HAP-1 (cell line): ENCODE measurements at regions not wholly inside any gene's neighbourhood (a gene's known extent, or its start where the extent isn't known, plus 50 kb on each side); places are given as distances from the start of the nearest gene placed in this dataset.
"Not testable (repeated sequence)": the region's sequence is repeated elsewhere in the genome, so short reads cannot be mapped to it uniquely, and the experiment has no call there.

ENCODE experiments used
- DNase-seq, 2 experiments: peaks; one replicate each; pipeline ENCODE4 v3.0.0-alpha.2; 2016 to 2020; ENCODE audit warnings: low spot score in 2 of 2
- H3K27me3 ChIP-seq: fragments of 250-450 bp; sonication (Bioruptor Pico); 2 replicates; pipeline ENCODE4 v1.5.1; 2020; ENCODE audit warnings: low read depth, mild to moderate bottlenecking, moderate library complexity
- H3K36me3 ChIP-seq: fragments of 250-450 bp; sonication (Bioruptor Pico); replicated peaks from 2 replicates; pipeline ENCODE4 v1.5.1; 2020; ENCODE audit warnings: mild to moderate bottlenecking
- H3K4me1 ChIP-seq: fragments of 250-450 bp; sonication (Bioruptor Pico); 2 replicates; pipeline ENCODE4 v1.5.1; 2020; ENCODE audit warnings: mild to moderate bottlenecking
- H3K4me3 ChIP-seq: fragments of 250-450 bp; sonication (Bioruptor Pico); 2 replicates; pipeline ENCODE4 v1.5.1; 2020; ENCODE audit warnings: mild to moderate bottlenecking, moderate library complexity
- H3K9me3 ChIP-seq: fragments of 250-450 bp; sonication (Bioruptor Pico); 2 replicates; pipeline ENCODE4 v1.5.1; 2020; ENCODE audit warnings: mild to moderate bottlenecking, moderate library complexity
- in situ Hi-C: fragments of 300-500 bp; cut with MboI; formaldehyde crosslinking; loops from 3 replicates; pipeline ENCODE4 v1.14.3; 2020; ENCODE audit warnings: low sequenced_read_pairs, inconsistent platforms, mixed read lengths

DNA sequence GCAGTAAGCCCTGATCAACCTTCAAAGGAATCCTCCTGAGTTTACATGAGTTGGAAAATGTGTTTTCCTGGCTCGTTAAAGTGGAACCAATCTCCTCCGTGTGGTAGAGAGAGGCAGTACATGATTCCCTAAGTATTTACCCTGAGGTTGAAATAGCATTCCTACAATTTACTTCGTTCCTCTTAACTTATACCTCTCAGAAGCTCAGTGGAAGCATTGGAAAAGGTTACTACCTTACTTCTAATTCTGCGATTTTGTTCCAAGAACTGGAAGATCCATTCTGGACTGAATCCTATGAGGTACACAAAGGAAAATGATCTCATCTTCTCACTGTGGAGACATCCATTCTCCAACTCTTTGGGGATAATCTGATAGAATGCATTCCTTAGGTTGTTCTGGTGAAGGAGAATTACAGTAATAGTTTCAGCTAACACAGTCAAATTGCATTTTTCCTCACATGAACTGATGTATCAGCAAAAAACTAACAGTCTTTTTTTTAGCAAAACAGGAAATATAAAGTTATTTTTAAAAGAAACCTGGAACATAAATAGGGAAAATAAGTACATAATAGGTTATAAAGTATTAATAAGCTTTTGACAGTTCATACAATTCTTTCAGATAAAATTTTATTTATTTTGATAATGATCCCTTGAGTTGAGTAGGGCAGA lies 475.6 kb downstream of the PDZRN4 start:
- Histone ChIP-seq H3K27me3 (no peaks in the 10 kb centered on the region), H3K4me3 (no peak overlapping the region), H3K4me1 (no peaks in the 10 kb centered on the region), H3K9me3 (no peaks in the 10 kb centered on the region), H3K36me3 (no peaks in the 10 kb centered on the region)
- in situ Hi-C loops: loop anchor here (25.0 kb wide), 1 partner anchor 376 kb away; no protein-coding TSS in a partner anchor
- DNase-seq: peak; percentile 19 to 65

DNA sequence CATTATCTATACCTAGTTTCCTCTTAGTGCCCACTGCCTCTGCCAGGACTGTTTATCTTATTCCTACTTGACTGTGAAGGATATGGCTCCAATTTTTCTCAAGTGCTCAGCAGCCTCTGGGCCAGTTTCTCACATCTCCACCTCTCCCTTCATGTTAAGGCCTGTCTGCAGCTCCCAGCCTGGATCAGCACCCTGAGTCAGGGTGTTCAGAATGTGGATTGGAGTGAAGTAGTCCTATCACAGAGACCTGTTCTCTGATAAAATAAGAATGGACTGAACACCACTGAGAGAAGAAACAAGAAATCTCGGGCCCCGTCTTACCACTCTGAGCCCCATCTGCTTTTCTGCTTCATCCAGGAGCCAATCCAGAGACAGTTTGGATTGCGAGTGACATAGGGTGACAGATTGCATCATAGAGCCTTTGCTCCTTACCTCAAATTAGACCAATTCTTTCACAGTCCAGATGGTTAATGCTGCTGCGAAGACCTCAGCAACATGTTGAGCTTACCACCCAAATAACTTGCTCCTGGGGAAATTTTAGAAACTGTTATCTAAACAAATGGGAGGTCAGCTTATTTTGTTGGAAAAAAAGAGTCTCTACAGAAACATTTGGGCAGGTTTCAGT lies 473.1 kb downstream of the PDZRN4 start:
- H3K27me3 ChIP-seq: no peaks in the 10 kb centered on the region

DNA sequence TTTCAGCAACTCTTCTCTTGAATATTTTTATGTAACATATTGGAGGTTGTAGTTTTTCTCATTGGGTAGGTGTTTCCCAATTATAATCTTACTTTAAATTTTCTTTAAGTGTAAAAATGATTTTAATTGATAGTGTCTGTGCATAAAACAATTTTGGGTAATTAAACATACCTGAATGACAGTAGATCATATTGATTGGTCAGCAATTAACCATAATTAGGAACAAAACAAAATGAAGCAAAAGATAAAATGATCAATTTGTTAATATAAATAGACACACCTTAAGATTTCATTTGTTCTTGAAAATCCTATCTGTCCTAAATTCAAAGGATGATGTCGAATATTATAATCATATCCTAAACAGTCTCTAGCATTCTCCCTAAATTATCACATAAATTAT lies 468.3 kb downstream of the PDZRN4 start:
- no peaks in the 10 kb centered on the region for H3K9me3 ChIP-seq
- H3K27me3 ChIP-seq: no peaks in the 10 kb centered on the region
- H3K4me1 ChIP-seq: no peaks in the 10 kb centered on the region
- no peak overlapping the region for H3K4me3 ChIP-seq
- in situ Hi-C loops: loop anchor here (25.0 kb wide), 1 partner anchor 369 kb away; no protein-coding TSS in a partner anchor
- H3K36me3 ChIP-seq: no peaks in the 10 kb centered on the region
- peak in 1 of 2 experiments; percentile 1 for DNase-seq

More for the DNA sequence above, 473.1 kb downstream of the PDZRN4 start:
- in situ Hi-C loops: loop anchor here (25.0 kb wide), 1 partner anchor 374 kb away; no protein-coding TSS in a partner anchor
- H3K36me3 ChIP-seq: no peaks in the 10 kb centered on the region
- no peaks in the 10 kb centered on the region for H3K4me1 ChIP-seq
- no peak for DNase-seq
- H3K4me3 ChIP-seq: no peak overlapping the region
- no peaks in the 10 kb centered on the region for H3K9me3 ChIP-seq

DNA sequence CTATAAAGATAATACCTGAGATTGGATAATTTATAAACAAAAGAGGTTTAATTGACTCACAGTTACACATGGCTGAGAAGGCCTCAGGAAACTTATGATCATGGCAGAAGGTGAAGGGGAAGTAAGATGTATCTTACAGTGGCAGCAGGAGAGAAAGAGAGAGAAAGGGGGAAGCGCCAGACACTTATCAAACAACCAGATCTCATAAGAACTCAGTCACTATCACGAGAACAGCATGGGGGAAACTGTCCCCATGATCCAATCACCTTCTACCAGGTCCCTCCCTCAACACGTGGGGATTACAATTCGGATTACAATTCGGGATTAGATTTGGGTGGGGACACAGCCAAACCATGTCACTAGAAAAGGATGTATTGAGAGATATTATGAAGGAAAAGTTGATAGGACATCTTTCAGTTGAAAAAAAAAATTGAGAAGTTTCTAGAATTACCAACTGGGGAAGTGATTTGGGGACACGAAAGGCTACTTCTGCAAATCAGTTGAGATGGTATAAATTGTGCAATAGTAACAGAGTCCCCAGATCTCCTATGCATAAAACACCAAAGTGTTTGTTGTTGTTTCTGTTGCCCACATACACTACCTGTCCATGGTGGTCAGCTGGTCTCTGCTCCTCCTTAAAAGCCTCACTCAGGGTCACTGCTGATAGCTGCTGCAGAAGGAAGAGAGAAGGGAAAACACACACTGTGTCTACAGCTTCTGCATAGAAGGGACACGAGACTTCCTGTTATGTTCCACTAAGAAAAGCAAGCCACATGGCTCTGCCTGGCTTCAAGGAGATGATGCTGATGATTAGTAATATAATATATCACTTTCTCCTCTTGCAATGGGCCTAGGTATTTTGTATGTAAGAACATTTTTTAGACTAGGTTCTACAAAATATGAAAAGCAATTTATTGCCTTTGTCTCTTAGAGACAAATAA lies 465.5 kb downstream of the PDZRN4 start:
- Histone ChIP-seq H3K9me3 (no peaks in the 10 kb centered on the region), H3K4me3 (no peak overlapping the region), H3K36me3 (no peaks in the 10 kb centered on the region), H3K27me3 (no peaks in the 10 kb centered on the region), H3K4me1 (peaks cover 2% of the 10 kb centered on the region; the same call in 1 of the 2 replicates)
- in situ Hi-C loops: loop anchor here (25.0 kb wide), 1 partner anchor 366 kb away; no protein-coding TSS in a partner anchor
- DNase-seq: no peak

DNA sequence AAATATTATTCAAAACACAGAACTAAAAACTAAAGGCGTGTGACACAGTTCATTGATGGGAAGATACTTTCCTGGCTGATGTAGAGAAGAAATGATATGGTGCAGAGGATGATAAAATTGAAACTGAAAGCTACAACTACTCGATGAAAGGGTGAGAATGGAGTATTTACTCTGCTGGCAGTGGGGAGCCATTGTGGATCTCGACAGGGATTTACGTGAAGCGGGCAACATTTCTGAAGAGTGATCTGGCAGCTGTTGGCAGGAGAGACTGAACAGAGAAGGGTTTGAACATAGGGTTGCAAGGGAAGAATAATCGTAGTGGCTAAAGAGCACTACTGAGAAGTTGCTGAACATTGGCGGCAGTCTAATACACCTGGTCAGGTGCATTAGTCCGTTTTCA lies 464.9 kb downstream of the PDZRN4 start:
- Histone ChIP-seq H3K27me3 (no peaks in the 10 kb centered on the region), H3K36me3 (no peaks in the 10 kb centered on the region), H3K9me3 (no peaks in the 10 kb centered on the region), H3K4me1 (peaks cover 4% of the 10 kb centered on the region; the same call in 1 of the 2 replicates), H3K4me3 (no peak overlapping the region)
- no peak for DNase-seq
- in situ Hi-C loops: loop anchor here (25.0 kb wide), 1 partner anchor 366 kb away; no protein-coding TSS in a partner anchor

DNA sequence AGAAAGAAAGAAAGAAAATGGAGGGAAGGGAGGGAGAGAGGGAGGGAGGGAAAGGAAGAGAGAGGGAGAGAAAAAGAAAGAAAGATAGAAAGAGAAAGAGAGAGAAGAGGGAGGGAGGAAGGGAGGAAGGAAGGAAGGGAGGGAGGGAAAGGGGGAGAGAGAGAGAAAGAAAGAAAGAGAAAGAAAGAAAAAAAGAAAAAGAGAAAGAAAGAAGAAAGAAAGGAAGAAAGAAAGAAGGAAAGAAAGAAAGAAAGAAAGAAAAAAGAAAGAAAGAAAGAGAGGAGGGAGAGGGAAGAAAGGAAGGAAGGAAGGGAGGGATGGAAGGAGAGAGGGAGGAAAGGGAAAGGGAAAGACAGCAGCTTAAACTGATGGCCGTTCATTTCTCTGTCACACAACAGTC lies 457.5 kb downstream of the PDZRN4 start:
- Histone ChIP-seq H3K9me3 (no peaks in the 10 kb centered on the region), H3K36me3 (no peaks in the 10 kb centered on the region), H3K4me3 (no peak overlapping the region), H3K27me3 (no peaks in the 10 kb centered on the region), H3K4me1 (peaks cover 4% of the 10 kb centered on the region; the same call in 1 of the 2 replicates)
- no peak for DNase-seq
- in situ Hi-C loops: no loop called here

DNA sequence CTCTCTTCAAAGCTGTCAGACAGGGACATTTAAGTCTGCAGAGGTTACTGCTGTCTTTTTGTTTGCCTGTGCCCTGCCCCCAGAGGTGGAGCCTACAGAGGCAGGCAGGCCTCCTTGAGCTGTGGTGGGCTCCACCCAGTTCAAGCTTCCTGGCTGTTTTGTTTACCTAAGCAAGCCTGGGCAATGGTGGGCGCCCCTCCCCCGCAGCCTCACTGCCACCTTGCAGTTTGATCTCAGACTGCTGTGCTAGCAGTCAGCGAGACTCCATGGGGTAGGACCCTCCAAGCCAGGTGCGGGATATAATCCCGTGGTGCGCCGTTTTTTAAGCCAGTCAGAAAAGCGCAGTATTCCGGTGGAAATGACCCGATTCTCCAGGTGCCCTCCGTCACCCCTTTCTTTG lies 454.7 kb downstream of the PDZRN4 start:
- H3K36me3 ChIP-seq, H3K27me3 ChIP-seq, H3K9me3 ChIP-seq, in situ Hi-C loops, H3K4me1 ChIP-seq, DNase-seq, H3K4me3 ChIP-seq: not testable (repeated sequence)

DNA sequence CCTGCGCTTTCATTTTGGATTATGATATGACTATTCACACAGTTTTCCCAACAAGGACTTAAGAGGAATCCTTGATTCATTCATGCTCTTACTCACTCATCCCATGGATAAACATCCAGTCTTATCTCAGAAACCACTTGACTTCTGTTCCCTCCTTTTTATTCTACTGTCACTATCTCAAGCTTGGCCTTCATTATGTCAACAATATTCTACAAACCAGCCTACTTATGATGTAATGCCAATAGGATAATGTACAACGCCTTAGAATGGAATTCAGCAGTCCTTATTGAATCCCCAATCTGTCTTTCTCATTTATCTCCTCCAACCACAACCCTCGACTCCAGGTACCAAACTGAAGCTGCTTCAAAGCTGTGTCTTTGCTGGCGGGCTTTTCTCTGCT lies 448.5 kb downstream of the PDZRN4 start:
- H3K27me3 ChIP-seq: no peaks in the 10 kb centered on the region
- no peaks in the 10 kb centered on the region for H3K36me3 ChIP-seq
- DNase-seq: no peak
- in situ Hi-C loops: no loop called here
- H3K9me3 ChIP-seq: peaks cover 5% of the 10 kb centered on the region
- peaks cover 7% of the 10 kb centered on the region for H3K4me1 ChIP-seq
- no peak overlapping the region for H3K4me3 ChIP-seq

DNA sequence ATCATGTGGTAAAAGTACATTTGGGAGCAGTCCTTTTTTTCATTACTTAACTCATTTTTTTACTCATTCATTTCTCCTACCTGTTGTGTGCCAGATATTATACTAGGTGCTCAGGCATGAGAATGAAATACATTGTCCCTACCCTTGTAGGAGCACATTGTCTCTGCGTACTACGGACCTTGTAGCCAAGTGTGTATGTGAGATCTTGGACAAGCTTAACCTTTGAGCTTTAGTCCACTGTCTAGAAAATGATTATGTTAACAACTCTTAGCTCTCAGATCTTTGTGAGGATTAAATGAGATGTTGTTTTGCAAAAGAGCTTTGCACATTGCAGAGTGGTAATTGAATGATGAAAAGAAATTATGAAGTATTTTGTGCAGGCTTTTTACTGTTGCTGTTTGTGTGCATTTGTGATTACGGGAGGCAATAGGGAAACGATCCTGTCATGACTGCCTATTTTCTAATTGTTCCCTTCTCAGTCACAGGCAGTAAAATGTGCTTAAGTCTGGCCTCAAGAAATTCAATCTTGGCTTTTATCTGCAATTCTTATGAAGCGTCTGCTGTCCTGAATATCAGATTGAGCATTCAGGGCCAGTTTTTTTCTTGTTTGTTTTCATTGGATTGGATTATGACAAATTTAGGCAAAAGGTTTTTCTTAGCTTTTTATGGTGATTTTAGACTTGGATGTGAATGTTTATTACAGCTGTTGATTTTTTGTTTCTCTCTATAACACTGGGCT lies 447.7 kb downstream of the PDZRN4 start:
- in situ Hi-C loops: no loop called here

DNA sequence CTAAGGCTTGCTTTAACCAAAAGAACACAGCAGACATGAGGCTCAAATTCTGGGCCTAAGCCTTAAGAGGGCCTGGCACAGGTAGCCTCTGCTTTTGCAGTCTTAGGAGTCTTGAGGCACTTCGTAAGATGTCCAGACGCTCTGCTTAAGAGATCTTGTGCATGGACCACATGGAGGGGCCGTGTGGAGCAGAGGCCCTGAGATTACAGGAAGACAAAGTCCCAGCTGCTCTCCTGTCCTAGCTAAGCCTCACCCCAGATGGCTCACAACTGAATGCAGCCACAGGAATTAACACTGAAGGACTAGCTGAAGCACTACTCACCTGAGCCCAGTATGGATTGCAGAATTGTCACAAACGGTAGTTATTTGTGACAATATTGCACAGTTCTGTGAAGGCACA lies 446.0 kb downstream of the PDZRN4 start:
- H3K9me3 ChIP-seq: peaks cover 5% of the 10 kb centered on the region
- peaks cover 7% of the 10 kb centered on the region for H3K4me1 ChIP-seq
- H3K36me3 ChIP-seq: no peaks in the 10 kb centered on the region
- no peaks in the 10 kb centered on the region for H3K27me3 ChIP-seq
- no peak for DNase-seq
- in situ Hi-C loops: no loop called here
- no peak overlapping the region for H3K4me3 ChIP-seq

More for the DNA sequence above, 447.7 kb downstream of the PDZRN4 start:
- H3K9me3 ChIP-seq: peaks cover 5% of the 10 kb centered on the region
- no peak overlapping the region for H3K4me3 ChIP-seq
- peak; percentile 32 to 92 for DNase-seq
- H3K36me3 ChIP-seq: no peaks in the 10 kb centered on the region
- no peaks in the 10 kb centered on the region for H3K27me3 ChIP-seq
- peaks cover 7% of the 10 kb centered on the region for H3K4me1 ChIP-seq

DNA sequence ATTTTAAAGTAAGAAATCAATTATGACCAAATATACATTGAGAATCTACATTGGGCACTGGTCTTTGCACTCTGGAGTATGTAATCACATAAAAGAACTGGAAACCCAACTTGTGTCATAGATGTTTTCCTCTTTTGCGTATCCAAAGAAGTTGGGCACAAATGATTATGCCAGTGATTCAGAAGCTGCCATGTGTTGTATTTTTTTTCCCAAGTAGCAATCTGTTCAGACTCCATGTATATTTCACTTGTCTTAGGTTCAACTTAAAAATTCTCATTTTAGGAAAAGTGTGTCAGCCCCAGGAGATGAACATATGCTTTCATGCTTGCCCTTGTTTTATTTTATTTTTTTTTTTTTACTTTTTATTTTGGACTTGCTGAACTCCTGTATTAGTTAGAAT lies 441.5 kb downstream of the PDZRN4 start:
- no peaks in the 10 kb centered on the region for H3K36me3 ChIP-seq
- no peaks in the 10 kb centered on the region for H3K27me3 ChIP-seq
- peaks cover 5% of the 10 kb centered on the region for H3K9me3 ChIP-seq
- in situ Hi-C loops: no loop called here
- peaks cover 4% of the 10 kb centered on the region for H3K4me1 ChIP-seq
- no peak for DNase-seq
- H3K4me3 ChIP-seq: no peak overlapping the region

DNA sequence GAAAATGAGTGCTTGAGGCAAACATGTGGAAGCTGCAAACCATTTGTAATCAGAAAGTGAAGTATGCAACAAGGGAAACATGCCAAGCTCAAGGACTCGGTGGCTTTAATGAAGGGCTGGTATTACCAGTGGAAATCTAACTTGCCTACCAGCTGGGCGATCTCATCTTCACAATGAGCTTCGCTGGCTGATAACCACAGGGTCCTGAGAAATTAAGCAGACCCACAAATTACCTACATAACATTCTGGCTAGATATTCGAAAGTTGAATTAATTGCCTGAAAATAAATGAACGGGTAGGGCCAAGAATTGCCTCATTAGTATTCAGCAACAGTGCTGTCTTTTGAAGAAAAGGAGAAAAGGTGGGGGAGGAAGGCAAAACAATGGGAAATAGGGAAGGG lies 439.4 kb downstream of the PDZRN4 start:
- Histone ChIP-seq H3K4me1 (peaks cover 7% of the 10 kb centered on the region), H3K4me3 (no peak overlapping the region), H3K27me3 (no peaks in the 10 kb centered on the region), H3K9me3 (no peaks in the 10 kb centered on the region; the same call in 1 of the 2 replicates), H3K36me3 (no peaks in the 10 kb centered on the region)
- in situ Hi-C loops: no loop called here
- no peak for DNase-seq

DNA sequence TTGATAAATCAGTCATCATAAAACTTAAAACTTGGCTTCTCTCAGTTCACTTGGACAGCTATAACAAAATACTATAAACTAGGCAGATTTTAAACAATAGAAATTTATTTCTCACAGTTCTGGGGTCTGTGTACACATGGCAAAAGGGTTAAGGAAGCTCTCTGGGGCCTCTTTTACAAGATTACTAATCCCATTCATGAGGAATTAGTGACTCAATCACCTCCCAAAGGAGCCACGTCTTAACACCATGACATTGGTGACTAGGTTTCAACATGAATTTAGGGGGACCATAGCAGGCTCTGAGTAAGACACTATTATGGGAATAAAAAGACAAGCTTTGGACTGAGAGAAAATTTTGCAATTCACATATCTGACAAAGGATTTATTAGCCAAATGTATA lies 436.5 kb downstream of the PDZRN4 start:
- Histone ChIP-seq H3K4me3 (no peak overlapping the region), H3K9me3 (no peaks in the 10 kb centered on the region), H3K4me1 (peaks cover 7% of the 10 kb centered on the region), H3K36me3 (no peaks in the 10 kb centered on the region), H3K27me3 (no peaks in the 10 kb centered on the region)
- DNase-seq: peak in 1 of 2 experiments; percentile 72
- in situ Hi-C loops: no loop called here
